Endodermal cell (in vitro differentiated cells): ENCODE measurements at regions not wholly inside any gene's neighbourhood (a gene's known extent, or its start where the extent isn't known, plus 50 kb on each side); places are given as distances from the start of the nearest gene placed in this dataset.

Source experiments
- DNase-seq: peaks from one replicate; pipeline ENCODE4 v3.0.0-alpha.2; 2017
- H3K27ac ChIP-seq: 2 replicates; pipeline ENCODE4 v1.5.1; 2013; ENCODE audit warnings: mild to moderate bottlenecking, low read depth, low read length, moderate library complexity
- H3K27me3 ChIP-seq: 2 replicates; pipeline ENCODE4 v1.6.1; 2013; ENCODE audit warnings: mild to moderate bottlenecking, low read length, moderate library complexity; ENCODE audit not compliant: insufficient read depth, control insufficient read depth, poor library complexity, severe bottlenecking
- H3K36me3 ChIP-seq: 2 replicates; pipeline ENCODE4 v1.7.0; 2013; ENCODE audit warnings: mild to moderate bottlenecking, low read length, moderate library complexity; ENCODE audit not compliant: control insufficient read depth, insufficient read depth
- H3K4me1 ChIP-seq: one replicate; pipeline ENCODE4 v1.7.0; 2013; ENCODE audit warnings: low read length; ENCODE audit not compliant: control insufficient read depth, insufficient read depth
- H3K4me3 ChIP-seq: 2 replicates; pipeline ENCODE4 v1.5.1; 2013; ENCODE audit warnings: mild to moderate bottlenecking, low read length, moderate library complexity
- H3K9ac ChIP-seq: 2 replicates; pipeline ENCODE4 v1.6.1; 2013; ENCODE audit warnings: mild to moderate bottlenecking, low read length, moderate library complexity; ENCODE audit not compliant: poor library complexity, severe bottlenecking; ENCODE audit errors: extremely low read depth
- H3K9me3 ChIP-seq: 2 replicates; pipeline ENCODE4 v1.6.1; 2013; ENCODE audit warnings: mild to moderate bottlenecking, low read length, moderate library complexity; ENCODE audit not compliant: control insufficient read depth
- H3K27ac Mint-ChIP-seq: 2 replicates; pipeline ENCODE4 v1.8.0; 2020; ENCODE audit warnings: mixed read lengths
- H3K27me3 Mint-ChIP-seq: 2 replicates; pipeline ENCODE4 v1.8.0; 2021; ENCODE audit warnings: mild to moderate bottlenecking, mixed read lengths; ENCODE audit not compliant: insufficient read depth
- H3K36me3 Mint-ChIP-seq: 2 replicates; pipeline ENCODE4 v1.8.0; 2020; ENCODE audit warnings: low read depth, mixed read lengths
- H3K4me1 Mint-ChIP-seq: 2 replicates; pipeline ENCODE4 v1.8.0; 2020; ENCODE audit warnings: mixed read lengths
- H3K4me3 Mint-ChIP-seq: 2 replicates; pipeline ENCODE4 v1.8.0; 2020; ENCODE audit warnings: mild to moderate bottlenecking, moderate library complexity, mixed read lengths
- H3K9me3 Mint-ChIP-seq: 2 replicates; pipeline ENCODE4 v1.8.0; 2020; ENCODE audit warnings: mild to moderate bottlenecking, mixed read lengths
- CTCF ChIP-seq: fragments of 200-600 bp; sonication (generic); conservative IDR thresholded peaks from 2 replicates; pipeline ENCODE4 v1.5.0; 2021; ENCODE audit warnings: antibody characterized with exemption, mild to moderate bottlenecking
- WGBS, 2 experiments: methylation state at CpG; one replicate each; pipeline versions ENCODE4 v1.1.5 to v1.1.7; 2013; ENCODE audit warnings: missing lambda C conversion rate in 2 of 2, mixed read lengths in 1 of 2; ENCODE audit not compliant: insufficient coverage in 1 of 2, insufficient read length in 1 of 2; 5-methylcytosine and 5-hydroxymethylcytosine counted together

- Histone ChIP-seq H3K27ac (no peak overlapping the region), H3K27me3 (no peaks in the 10 kb centered on the region), H3K4me1 (no peaks in the 10 kb centered on the region), H3K4me3 (no peak overlapping the region), H3K9me3 (no peaks in the 10 kb centered on the region), H3K9ac (no peak overlapping the region), H3K36me3 (no peaks in the 10 kb centered on the region)
- WGBS, 2 experiments, result 100% methylated on average over 3 of the region's 3 CpGs; no CpG with 5 or more reads in 1 of the 2 experiments
- H3K4me1 Mint-ChIP-seq, result no peaks in the 10 kb centered on the region
- no peak overlapping the region for H3K4me3 Mint-ChIP-seq
- H3K27ac Mint-ChIP-seq, result no peak overlapping the region
- DNase-seq, result no peak
- TF ChIP-seq CTCF, result no peak
- H3K9me3 Mint-ChIP-seq, result no peaks in the 10 kb centered on the region
- no peaks in the 10 kb centered on the region for H3K36me3 Mint-ChIP-seq
- H3K27me3 Mint-ChIP-seq, result no peaks in the 10 kb centered on the region
These were observed 295.1 kb downstream of the ASXL3 start for GRCh38 chr18:33873112-33873511.

- no peaks in the 10 kb centered on the region for H3K9me3 Mint-ChIP-seq
- no peak overlapping the region for H3K27ac Mint-ChIP-seq
- 93 to 100% methylated on average over 1 to 2 of the region's 2 CpGs for WGBS, 2 experiments
- Histone ChIP-seq H3K9ac (no peak overlapping the region), H3K4me1 (peaks cover 3% of the 10 kb centered on the region), H3K27ac (no peak overlapping the region), H3K27me3 (no peaks in the 10 kb centered on the region), H3K9me3 (no peaks in the 10 kb centered on the region), H3K4me3 (no peak overlapping the region), H3K36me3 (no peaks in the 10 kb centered on the region)
- H3K27me3 Mint-ChIP-seq, result no peaks in the 10 kb centered on the region
- no peak for DNase-seq
- H3K36me3 Mint-ChIP-seq, result no peaks in the 10 kb centered on the region
- TF ChIP-seq CTCF, result no peak
- H3K4me1 Mint-ChIP-seq, result peaks cover under 1% of the 10 kb centered on the region
- H3K4me3 Mint-ChIP-seq, result no peak overlapping the region
These were observed 293.5 kb downstream of the ASXL3 start for GRCh38 chr18:33871363-33872025.

- Mint-ChIP-seq H3K4me1 (peaks cover 8% of the 10 kb centered on the region), H3K36me3 (no peaks in the 10 kb centered on the region), H3K27me3 (no peaks in the 10 kb centered on the region), H3K9me3 (peaks cover 13% of the 10 kb centered on the region), H3K4me3 (no peak overlapping the region), H3K27ac (no peak overlapping the region)
- Histone ChIP-seq H3K9me3 (peaks cover 9% of the 10 kb centered on the region), H3K4me1 (peaks cover 3% of the 10 kb centered on the region), H3K27ac (no peak overlapping the region), H3K4me3 (no peak overlapping the region), H3K9ac (no peak overlapping the region), H3K36me3 (no peaks in the 10 kb centered on the region), H3K27me3 (no peaks in the 10 kb centered on the region)
- DNase-seq, result no peak
- no peak for TF ChIP-seq CTCF
These were observed 292.0 kb downstream of the ASXL3 start for GRCh38 chr18:33870059-33870458.
